AG04449 (cell line): ENCODE measurements at regions not wholly inside any gene's neighbourhood (a gene's known extent, or its start where the extent isn't known, plus 50 kb on each side); places are given as distances from the start of the nearest gene placed in this dataset.

Source experiments
- CTCF ChIA-PET: fragments of 350-600 bp; formaldehyde crosslinking; extraction: SDS; loops from one replicate; lab custom pipeline; 2021; ENCODE audit warnings: antibody characterized with exemption; lab: Yijun Ruan, JAX
- POLR2A ChIA-PET: fragments of 400-600, 350-600 bp; formaldehyde crosslinking; extraction: SDS; loops from one replicate; lab custom pipeline; 2020; ENCODE audit warnings: antibody characterized with exemption, inconsistent platforms; lab: Yijun Ruan, JAX
- DNase-seq: peaks from one replicate; pipeline ENCODE4 v3.0.0-alpha.2; 2010; ENCODE audit warnings: low read depth, low spot score
- H3K4me3 ChIP-seq: 2 replicates; pipeline ENCODE4 v1.5.1; 2011; ENCODE audit warnings: low read depth, mild to moderate bottlenecking, control low read depth, low read length
- CTCF ChIP-seq: IDR thresholded peaks from one replicate; pipeline ENCODE4 v1.5.1; 2011; ENCODE audit warnings: mild to moderate bottlenecking, moderate library complexity, low read length, control low read depth, inconsistent platforms; ENCODE audit not compliant: insufficient read depth; ENCODE audit errors: missing control alignments

GRCh38 chr2:219792446-219792845 lies 165.0 kb downstream of the SLC4A3 start:
- ChIA-PET CTCF (no interaction called here), POLR2A (no interaction called here)
- no peak for TF ChIP-seq CTCF
- DNase-seq, result no peak
- no peak overlapping the region for H3K4me3 ChIP-seq

DNA sequence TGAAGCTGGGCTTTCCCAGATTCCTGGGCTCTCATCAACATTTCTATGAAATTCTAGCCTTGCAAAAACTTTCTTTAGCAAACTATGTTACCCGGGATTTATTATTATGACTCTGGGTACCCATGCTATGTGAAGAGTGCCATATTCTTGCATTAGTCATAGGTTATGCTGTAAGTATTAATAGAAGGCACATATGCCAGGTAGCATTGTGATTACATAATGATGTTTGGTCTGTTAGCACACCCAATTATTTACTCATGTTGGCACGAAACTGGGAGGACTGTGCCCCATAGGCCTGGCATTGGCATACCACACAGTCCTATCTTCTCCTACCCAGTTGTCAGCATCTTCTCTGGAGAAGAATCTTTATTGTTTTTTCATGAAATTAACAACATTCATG lies 171.0 kb downstream of the SLC4A3 start:
- no peak for TF ChIP-seq CTCF
- H3K4me3 ChIP-seq, result no peak overlapping the region
- ChIA-PET CTCF (no interaction called here), POLR2A (no interaction called here)
- DNase-seq, result no peak

GRCh38 chr2:219803294-219803693 lies 175.9 kb downstream of the SLC4A3 start:
- ChIA-PET CTCF (no interaction called here), POLR2A (no interaction called here)
- no peak for DNase-seq
- no peak overlapping the region for H3K4me3 ChIP-seq
- TF ChIP-seq CTCF, result no peak

GRCh38 chr2:219810895-219811294 lies 183.5 kb downstream of the SLC4A3 start:
- TF ChIP-seq CTCF, result no peak
- POLR2A ChIA-PET, result no interaction called here
- no peak overlapping the region for H3K4me3 ChIP-seq
- DNase-seq, result no peak
- CTCF ChIA-PET, result no interaction called here

- DNase-seq, result no peak
- no peak for TF ChIP-seq CTCF
- H3K4me3 ChIP-seq, result no peak overlapping the region
- CTCF ChIA-PET, result no interaction called here
- POLR2A ChIA-PET, result no interaction called here
These were observed 185.2 kb downstream of the SLC4A3 start for GRCh38 chr2:219812672-219813071.

GRCh38 chr2:219820767-219821166 lies 193.3 kb downstream of the SLC4A3 start:
- H3K4me3 ChIP-seq, result no peak overlapping the region
- no peak for DNase-seq
- CTCF ChIA-PET, result no interaction called here
- POLR2A ChIA-PET, result no interaction called here
- no peak for TF ChIP-seq CTCF

- TF ChIP-seq CTCF, result no peak
- POLR2A ChIA-PET, result no interaction called here
- CTCF ChIA-PET, result no interaction called here
- H3K4me3 ChIP-seq, result no peak overlapping the region
- no peak for DNase-seq
These were observed 196.1 kb downstream of the SLC4A3 start for GRCh38 chr2:219823574-219823973.
